Vagina (tissue), 2 donors: ENCODE measurements at regions not wholly inside any gene's neighbourhood (a gene's known extent, or its start where the extent isn't known, plus 50 kb on each side); places are given as distances from the start of the nearest gene placed in this dataset.

ENCODE experiments used
- CTCF ChIP-seq, 3 experiments: fragments of 450-650 bp in 2 of 3; fragments of 200-600 bp in 1 of 3; sonication (generic) in 1 of 3; IDR thresholded peaks; one replicate each; pipeline ENCODE4 v1.5.1; 2017 to 2019; ENCODE audit warnings: antibody characterized with exemption in 3 of 3, mild to moderate bottlenecking in 2 of 3, moderate library complexity in 2 of 3
- POLR2A ChIP-seq, 2 donors: fragments of 450-650 bp; IDR thresholded peaks; one replicate each; pipeline ENCODE4 v1.6.1; 2017; ENCODE audit warnings: antibody characterized with exemption in 2 of 2, mild to moderate bottlenecking in 2 of 2, moderate library complexity in 2 of 2
- POLR2AphosphoS5 ChIP-seq, 2 donors: sonication (generic); formaldehyde crosslinking; IDR thresholded peaks; one replicate each; pipeline ENCODE4 v1.9.0; 2017; ENCODE audit warnings: antibody characterized with exemption in 2 of 2, mild to moderate bottlenecking in 2 of 2, low read depth in 1 of 2; ENCODE audit not compliant: insufficient read depth in 1 of 2

- TF ChIP-seq CTCF (IDR thresholded peaks at IDR 0.05) (no peak), POLR2A (IDR thresholded peaks at IDR 0.05) (no peak), POLR2AphosphoS5 (IDR thresholded peaks at IDR 0.05; ENCODE audit: insufficient read depth in 1 of 2, low read depth in 1 of 2) (no peak)
Observed at GRCh38 chr2:181777734-181778133, 97.4 kb upstream of the NEUROD1 start.
